ENCODE measurements at regions not wholly inside any gene's neighbourhood (a gene's known extent, or its start where the extent isn't known, plus 50 kb on each side); places are given as distances from the start of the nearest gene placed in this dataset.
"Not testable (repeated sequence)": the region's sequence is repeated elsewhere in the genome, so short reads cannot be mapped to it uniquely, and the experiment has no call there.

GRCh38 chr9:65481291-65481690 is 194.4 kb upstream of the ZNG1E start:
- not testable (repeated sequence) for DNase-seq; H3K27me3 ChIP-seq (ENCODE audit: control insufficient read depth, insufficient read depth, low read length, poor library complexity, severe bottlenecking); H3K4me3 ChIP-seq (ENCODE audit: low read length); H3K4me1 ChIP-seq (ENCODE audit: control insufficient read depth, insufficient read depth, low read length); H3K27ac Mint-ChIP-seq; H3K36me3 Mint-ChIP-seq (ENCODE audit: low read depth); H3K4me1 Mint-ChIP-seq; H3K4me3 Mint-ChIP-seq; H3K36me3 ChIP-seq (ENCODE audit: control insufficient read depth, insufficient read depth, low read length); H3K9ac ChIP-seq (ENCODE audit: extremely low read depth, low read length, poor library complexity, severe bottlenecking); H3K27ac ChIP-seq (ENCODE audit: low read depth, low read length); H3K9me3 ChIP-seq (ENCODE audit: control insufficient read depth, low read length); H3K27me3 Mint-ChIP-seq (ENCODE audit: insufficient read depth)
- 85% methylated on average over 9 of the region's 10 CpGs; no CpG with 5 or more reads in 1 of the 2 experiments for WGBS, 2 experiments (ENCODE audit: insufficient coverage in 1 of 2, insufficient read length in 1 of 2)
- H3K9me3 Mint-ChIP-seq: peaks cover 55% of the 10 kb centered on the region

GRCh38 chr9:65474891-65475290 is 189.9 kb upstream of the FOXD4L5 start:
- 65% methylated on average over 4 of the region's 7 CpGs; no CpG with 5 or more reads in 1 of the 2 experiments for WGBS, 2 experiments (ENCODE audit: insufficient coverage in 1 of 2, insufficient read length in 1 of 2)
- not testable (repeated sequence) for H3K36me3 Mint-ChIP-seq (ENCODE audit: low read depth); DNase-seq; H3K9ac ChIP-seq (ENCODE audit: extremely low read depth, low read length, poor library complexity, severe bottlenecking); H3K4me3 Mint-ChIP-seq; H3K9me3 ChIP-seq (ENCODE audit: control insufficient read depth, low read length); H3K4me3 ChIP-seq (ENCODE audit: low read length); H3K27ac Mint-ChIP-seq; H3K36me3 ChIP-seq (ENCODE audit: control insufficient read depth, insufficient read depth, low read length); H3K4me1 Mint-ChIP-seq; H3K27ac ChIP-seq (ENCODE audit: low read depth, low read length); H3K27me3 ChIP-seq (ENCODE audit: control insufficient read depth, insufficient read depth, low read length, poor library complexity, severe bottlenecking); H3K27me3 Mint-ChIP-seq (ENCODE audit: insufficient read depth); H3K4me1 ChIP-seq (ENCODE audit: control insufficient read depth, insufficient read depth, low read length)
- H3K9me3 Mint-ChIP-seq: peaks cover 43% of the 10 kb centered on the region

GRCh38 chr9:65473059-65473822 is 188.2 kb upstream of the FOXD4L5 start:
- H3K9me3 Mint-ChIP-seq: peaks cover 50% of the 10 kb centered on the region
- not testable (repeated sequence) for H3K4me3 Mint-ChIP-seq; H3K36me3 Mint-ChIP-seq (ENCODE audit: low read depth); H3K27ac Mint-ChIP-seq; H3K9me3 ChIP-seq (ENCODE audit: control insufficient read depth, low read length); H3K27me3 Mint-ChIP-seq (ENCODE audit: insufficient read depth); H3K27me3 ChIP-seq (ENCODE audit: control insufficient read depth, insufficient read depth, low read length, poor library complexity, severe bottlenecking); H3K4me1 Mint-ChIP-seq; DNase-seq; H3K4me3 ChIP-seq (ENCODE audit: low read length); H3K36me3 ChIP-seq (ENCODE audit: control insufficient read depth, insufficient read depth, low read length); H3K27ac ChIP-seq (ENCODE audit: low read depth, low read length); H3K9ac ChIP-seq (ENCODE audit: extremely low read depth, low read length, poor library complexity, severe bottlenecking); H3K4me1 ChIP-seq (ENCODE audit: control insufficient read depth, insufficient read depth, low read length)
- WGBS, 2 experiments (ENCODE audit: insufficient coverage in 1 of 2, insufficient read length in 1 of 2): 45 to 59% methylated on average over 4 to 10 of the region's 10 CpGs

GRCh38 chr9:65471106-65471505 is 186.1 kb upstream of the FOXD4L5 start:
- not testable (repeated sequence) for H3K4me3 Mint-ChIP-seq; H3K27ac ChIP-seq (ENCODE audit: low read depth, low read length); H3K27me3 ChIP-seq (ENCODE audit: control insufficient read depth, insufficient read depth, low read length, poor library complexity, severe bottlenecking); H3K36me3 Mint-ChIP-seq (ENCODE audit: low read depth); DNase-seq; H3K9me3 ChIP-seq (ENCODE audit: control insufficient read depth, low read length); H3K4me1 Mint-ChIP-seq; H3K4me3 ChIP-seq (ENCODE audit: low read length); H3K27ac Mint-ChIP-seq; H3K4me1 ChIP-seq (ENCODE audit: control insufficient read depth, insufficient read depth, low read length); H3K27me3 Mint-ChIP-seq (ENCODE audit: insufficient read depth); H3K9ac ChIP-seq (ENCODE audit: extremely low read depth, low read length, poor library complexity, severe bottlenecking); H3K36me3 ChIP-seq (ENCODE audit: control insufficient read depth, insufficient read depth, low read length)
- WGBS, 2 experiments (ENCODE audit: insufficient coverage in 1 of 2, insufficient read length in 1 of 2): 83% methylated on average over 7 of the region's 7 CpGs; no CpG with 5 or more reads in 1 of the 2 experiments
- peaks cover 55% of the 10 kb centered on the region for H3K9me3 Mint-ChIP-seq

- not testable (repeated sequence) for H3K27ac ChIP-seq (ENCODE audit: low read depth, low read length); H3K4me1 ChIP-seq (ENCODE audit: control insufficient read depth, insufficient read depth, low read length); H3K27me3 Mint-ChIP-seq (ENCODE audit: insufficient read depth); H3K9ac ChIP-seq (ENCODE audit: extremely low read depth, low read length, poor library complexity, severe bottlenecking); H3K4me3 Mint-ChIP-seq; H3K27me3 ChIP-seq (ENCODE audit: control insufficient read depth, insufficient read depth, low read length, poor library complexity, severe bottlenecking); H3K36me3 ChIP-seq (ENCODE audit: control insufficient read depth, insufficient read depth, low read length); H3K27ac Mint-ChIP-seq; H3K4me3 ChIP-seq (ENCODE audit: low read length); H3K4me1 Mint-ChIP-seq; H3K36me3 Mint-ChIP-seq (ENCODE audit: low read depth); DNase-seq
- H3K9me3 Mint-ChIP-seq: peaks cover 70% of the 10 kb centered on the region
- peaks cover 23% of the 10 kb centered on the region for H3K9me3 ChIP-seq (ENCODE audit: control insufficient read depth, low read length)
- 93% methylated on average over 35 to 51 of the region's 55 CpGs for WGBS, 2 experiments (ENCODE audit: insufficient coverage in 1 of 2, insufficient read length in 1 of 2)
Measured at GRCh38 chr9:65466911-65467734, 182.1 kb upstream of the FOXD4L5 start.

- not testable (repeated sequence) for H3K9ac ChIP-seq (ENCODE audit: extremely low read depth, low read length, poor library complexity, severe bottlenecking); H3K27me3 Mint-ChIP-seq (ENCODE audit: insufficient read depth); H3K36me3 Mint-ChIP-seq (ENCODE audit: low read depth); H3K4me1 ChIP-seq (ENCODE audit: control insufficient read depth, insufficient read depth, low read length); H3K27ac Mint-ChIP-seq; H3K36me3 ChIP-seq (ENCODE audit: control insufficient read depth, insufficient read depth, low read length); H3K27me3 ChIP-seq (ENCODE audit: control insufficient read depth, insufficient read depth, low read length, poor library complexity, severe bottlenecking); H3K4me3 Mint-ChIP-seq; H3K4me3 ChIP-seq (ENCODE audit: low read length); DNase-seq; H3K27ac ChIP-seq (ENCODE audit: low read depth, low read length); H3K4me1 Mint-ChIP-seq
- H3K9me3 ChIP-seq (ENCODE audit: control insufficient read depth, low read length): peaks cover 23% of the 10 kb centered on the region
- 91 to 97% methylated on average over 5 to 15 of the region's 17 CpGs for WGBS, 2 experiments (ENCODE audit: insufficient coverage in 1 of 2, insufficient read length in 1 of 2)
- H3K9me3 Mint-ChIP-seq: peaks cover 76% of the 10 kb centered on the region
Measured at GRCh38 chr9:65465246-65465895, 180.4 kb upstream of the FOXD4L5 start.
